ENCODE measurements at regions not wholly inside any gene's neighbourhood (a gene's known extent, or its start where the extent isn't known, plus 50 kb on each side); places are given as distances from the start of the nearest gene placed in this dataset.

DNA sequence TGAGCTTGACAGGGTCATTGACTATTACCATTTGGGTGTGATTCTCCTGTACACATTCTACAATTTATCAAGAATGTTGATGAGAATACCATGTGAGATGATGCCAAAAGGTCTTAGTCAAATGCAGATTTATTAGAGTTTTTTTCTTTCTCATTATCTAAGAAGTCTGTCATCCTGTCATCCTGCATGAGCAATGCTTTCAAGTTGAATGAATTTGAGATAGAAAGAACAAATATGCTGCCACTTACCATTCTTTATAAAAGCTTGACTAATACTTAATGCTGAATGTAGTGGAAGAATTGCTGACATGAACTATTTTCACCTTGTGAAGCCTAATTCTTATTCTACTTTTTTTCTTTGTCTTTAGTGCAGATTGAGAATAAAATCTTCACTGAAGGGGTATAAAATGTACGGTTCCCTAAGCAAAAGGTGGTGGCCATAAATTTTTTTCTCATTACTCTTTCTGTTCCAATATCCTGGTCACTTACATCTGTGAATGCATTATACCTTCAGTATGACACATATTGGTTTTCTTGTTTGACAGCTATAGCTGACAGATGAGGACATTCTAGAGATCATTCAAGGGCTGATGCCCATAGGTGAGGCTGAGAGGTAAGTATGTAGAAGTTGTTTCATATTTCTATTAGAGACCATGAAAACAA, 1434.7 kb downstream of the SLITRK1 start:
- intact Hi-C loops (cut with DNase I): no loop called here
- DNase-seq: no peak

DNA sequence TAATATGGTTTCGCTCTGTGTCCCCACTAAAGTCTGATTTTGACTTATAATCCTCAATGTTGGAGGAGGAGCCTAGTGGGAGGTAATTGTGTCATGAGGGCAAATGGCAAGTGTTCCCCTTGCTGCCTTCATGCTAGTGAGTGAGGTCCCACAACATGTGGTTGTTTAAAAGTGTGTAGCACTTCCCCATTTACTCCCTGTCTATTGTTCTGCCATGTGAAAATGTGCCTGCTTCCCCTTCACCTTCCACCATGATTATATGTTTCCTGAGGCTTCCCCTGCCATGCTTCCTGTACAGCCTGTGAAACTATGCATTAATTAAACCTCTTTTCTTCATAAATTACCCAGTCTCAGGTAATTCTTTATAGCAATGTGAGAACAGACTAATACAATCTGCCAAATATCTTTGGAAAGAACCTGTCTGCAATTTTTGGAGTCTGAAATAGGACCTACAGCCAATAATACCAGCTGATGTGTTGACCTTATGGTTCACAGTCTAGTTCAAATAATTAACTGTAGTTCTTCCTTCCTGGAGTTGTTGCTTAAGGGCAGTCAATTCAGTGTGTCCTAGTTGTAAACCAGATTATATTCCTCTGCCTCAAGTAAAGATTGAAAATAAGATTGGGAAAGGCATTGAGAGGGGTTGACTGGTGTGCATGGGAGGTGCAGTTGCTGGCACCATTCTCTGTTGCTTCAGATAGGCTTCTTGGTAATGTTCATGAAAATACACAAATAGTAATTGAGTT, 1442.9 kb downstream of the SLITRK1 start:
- no peak for DNase-seq
- intact Hi-C loops (cut with DNase I): no loop called here

- no peak for DNase-seq
- intact Hi-C loops (cut with DNase I): no loop called here
Observed at GRCh38 chr13:82438320-82438719, 1444.0 kb downstream of the SLITRK1 start.

GRCh38 chr13:82436099-82436585, 1446.1 kb downstream of the SLITRK1 start:
- no peak for DNase-seq
- intact Hi-C loops (cut with DNase I): no loop called here

DNA sequence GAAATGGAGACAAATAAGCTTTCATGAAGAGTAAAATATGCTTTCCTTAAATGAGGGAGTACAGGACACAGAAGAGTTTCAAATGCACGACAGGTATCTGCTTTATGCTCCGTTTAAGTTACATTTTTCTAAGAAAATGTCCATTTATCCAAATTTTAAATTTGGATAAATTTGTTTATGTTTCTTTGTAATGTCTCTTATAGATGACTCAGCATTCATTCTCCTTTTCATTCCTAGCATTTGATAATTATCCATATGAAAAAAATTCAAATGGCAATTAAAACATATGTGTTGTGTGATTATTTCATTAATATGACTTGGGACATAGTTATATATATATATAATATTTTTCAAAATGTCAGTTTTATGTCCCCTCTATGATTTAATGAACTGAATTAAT, 1449.3 kb downstream of the SLITRK1 start:
- DNase-seq: no peak
- intact Hi-C loops (cut with DNase I): no loop called here

GRCh38 chr13:82412749-82413148, 1469.5 kb downstream of the SLITRK1 start:
- no peak for DNase-seq
- intact Hi-C loops (cut with DNase I): no loop called here

GRCh38 chr13:82407321-82407720, 1475.0 kb downstream of the SLITRK1 start:
- DNase-seq: no peak
- intact Hi-C loops (cut with DNase I): no loop called here

- intact Hi-C loops (cut with DNase I): no loop called here
- DNase-seq: no peak
Observed at GRCh38 chr13:82374719-82375118, 1507.6 kb downstream of the SLITRK1 start.

DNA sequence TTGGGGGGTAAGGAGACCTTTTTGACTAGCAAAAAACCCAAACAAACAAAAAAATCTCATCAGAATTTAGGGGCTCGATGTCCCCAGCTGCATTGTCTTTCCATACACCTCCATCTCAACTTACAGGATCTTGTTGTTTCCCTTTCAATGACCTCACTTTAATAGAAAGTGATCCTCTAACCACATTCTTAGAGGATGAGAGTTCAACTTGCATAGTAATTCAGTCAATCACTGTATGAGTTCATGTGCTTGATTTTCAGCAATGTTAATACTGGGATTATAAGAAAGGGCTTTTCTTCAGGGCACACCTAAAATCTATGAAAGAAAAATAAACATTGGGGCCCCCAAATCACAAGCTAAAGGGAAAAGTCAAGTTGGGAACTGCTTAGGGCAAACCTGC, 1512.0 kb downstream of the SLITRK1 start:
- intact Hi-C loops (cut with DNase I): no loop called here
- DNase-seq: no peak

- intact Hi-C loops (cut with DNase I): no loop called here
- no peak for DNase-seq
Observed at GRCh38 chr13:82364525-82364924, 1517.7 kb downstream of the SLITRK1 start.

- DNase-seq: no peak
- intact Hi-C loops (cut with DNase I): no loop called here
Observed at GRCh38 chr13:82358284-82358683, 1524.0 kb downstream of the SLITRK1 start.

- DNase-seq: no peak
- intact Hi-C loops (cut with DNase I): no loop called here
Observed at GRCh38 chr13:82356667-82357410, 1525.4 kb downstream of the SLITRK1 start.

- no peak for DNase-seq
- intact Hi-C loops (cut with DNase I): no loop called here
Observed at GRCh38 chr13:82344867-82345266, 1537.4 kb downstream of the SLITRK1 start.

DNA sequence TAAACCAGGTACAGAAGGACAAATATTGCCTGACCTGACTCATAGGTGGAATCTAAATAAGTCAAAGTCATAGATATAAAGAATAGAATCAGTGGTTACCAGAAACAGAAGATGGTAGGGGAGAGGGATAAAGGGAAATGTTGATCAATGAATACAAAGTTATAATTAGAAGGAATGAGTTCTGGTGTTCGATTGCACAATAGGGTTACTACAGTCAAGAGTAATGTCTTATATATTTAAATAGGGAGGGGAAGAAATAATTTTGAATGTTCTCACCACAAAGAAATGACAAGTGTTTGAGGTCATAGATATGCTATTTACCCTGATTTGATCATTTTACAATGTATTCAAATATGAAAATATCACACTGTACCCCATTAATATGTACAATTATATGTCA, 1541.2 kb downstream of the SLITRK1 start:
- intact Hi-C loops (cut with DNase I): no loop called here
- no peak for DNase-seq

- intact Hi-C loops (cut with DNase I): no loop called here
- no peak for DNase-seq
Observed at GRCh38 chr13:82330499-82330898, 1551.8 kb downstream of the SLITRK1 start.

GRCh38 chr13:82323101-82323500, 1559.2 kb downstream of the SLITRK1 start:
- DNase-seq: no peak
- intact Hi-C loops (cut with DNase I): no loop called here

- no peak for DNase-seq
- intact Hi-C loops (cut with DNase I): no loop called here
Observed at GRCh38 chr13:82305588-82305987, 1576.7 kb downstream of the SLITRK1 start.

- no peak for DNase-seq
- intact Hi-C loops (cut with DNase I): no loop called here
Observed at GRCh38 chr13:82298106-82298505, 1584.2 kb downstream of the SLITRK1 start.

DNA sequence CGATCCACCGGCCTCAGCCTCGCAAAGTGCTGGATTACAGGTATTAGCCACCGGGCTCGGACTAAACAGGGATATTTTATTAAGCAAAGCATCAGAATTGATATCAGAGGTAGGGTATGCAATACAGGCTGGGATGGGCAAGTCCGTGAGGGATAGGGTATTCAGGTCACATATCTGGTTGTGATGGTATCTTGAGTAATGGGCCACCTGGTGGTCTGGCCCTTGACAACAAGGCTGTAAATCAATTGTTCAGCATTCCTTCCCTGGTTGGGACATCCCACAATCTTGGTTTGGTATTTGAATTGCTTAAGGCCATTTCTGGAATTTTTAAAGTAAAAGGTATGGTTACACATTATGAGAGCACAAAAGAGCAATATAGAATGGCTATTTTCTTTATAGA, 1588.0 kb downstream of the SLITRK1 start:
- intact Hi-C loops (cut with DNase I): no loop called here

GRCh38 chr13:82292334-82292733, 1589.9 kb downstream of the SLITRK1 start:
- intact Hi-C loops (cut with DNase I): no loop called here
- DNase-seq: no peak

More for the DNA sequence above, 1588.0 kb downstream of the SLITRK1 start:
- no peak for DNase-seq
